ENCODE measurements at regions not wholly inside any gene's neighbourhood (a gene's known extent, or its start where the extent isn't known, plus 50 kb on each side); places are given as distances from the start of the nearest gene placed in this dataset.
"Not testable (repeated sequence)": the region's sequence is repeated elsewhere in the genome, so short reads cannot be mapped to it uniquely, and the experiment has no call there.

- intact Hi-C loops (cut with DNase I): no loop called here
Observed at GRCh38 chr9:104388071-104388470, 116.0 kb upstream of the OR13F1 start.

GRCh38 chr9:104389341-104389740, 114.7 kb upstream of the OR13F1 start:
- no peak overlapping the region for H3K4me3 ChIP-seq
- TF ChIP-seq, protein P1, sequence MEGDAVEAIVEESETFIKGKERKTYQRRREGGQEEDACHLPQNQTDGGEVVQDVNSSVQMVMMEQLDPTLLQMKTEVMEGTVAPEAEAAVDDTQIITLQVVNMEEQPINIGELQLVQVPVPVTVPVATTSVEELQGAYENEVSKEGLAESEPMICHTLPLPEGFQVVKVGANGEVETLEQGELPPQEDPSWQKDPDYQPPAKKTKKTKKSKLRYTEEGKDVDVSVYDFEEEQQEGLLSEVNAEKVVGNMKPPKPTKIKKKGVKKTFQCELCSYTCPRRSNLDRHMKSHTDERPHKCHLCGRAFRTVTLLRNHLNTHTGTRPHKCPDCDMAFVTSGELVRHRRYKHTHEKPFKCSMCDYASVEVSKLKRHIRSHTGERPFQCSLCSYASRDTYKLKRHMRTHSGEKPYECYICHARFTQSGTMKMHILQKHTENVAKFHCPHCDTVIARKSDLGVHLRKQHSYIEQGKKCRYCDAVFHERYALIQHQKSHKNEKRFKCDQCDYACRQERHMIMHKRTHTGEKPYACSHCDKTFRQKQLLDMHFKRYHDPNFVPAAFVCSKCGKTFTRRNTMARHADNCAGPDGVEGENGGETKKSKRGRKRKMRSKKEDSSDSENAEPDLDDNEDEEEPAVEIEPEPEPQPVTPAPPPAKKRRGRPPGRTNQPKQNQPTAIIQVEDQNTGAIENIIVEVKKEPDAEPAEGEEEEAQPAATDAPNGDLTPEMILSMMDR (IDR thresholded peaks at IDR 0.05): no peak
- TF ChIP-seq POLR2AphosphoS5 (IDR thresholded peaks at IDR 0.05) (no peak), EP300 (IDR thresholded peaks at IDR 0.05) (no peak), POLR2A (IDR thresholded peaks at IDR 0.05) (no peak)
- WGBS, 2 donors: 77 to 79% methylated on average over 4 of the region's 4 CpGs
- H3K27ac ChIP-seq: no peak overlapping the region
- H3K36me3 ChIP-seq: no peaks in the 10 kb centered on the region
- H3K4me1 ChIP-seq: no peaks in the 10 kb centered on the region
- no peaks in the 10 kb centered on the region for H3K9me3 ChIP-seq
- H3K27me3 ChIP-seq: no peaks in the 10 kb centered on the region
- intact Hi-C loops (cut with DNase I): no loop called here
- DNase-seq: no peak

More at GRCh38 chr9:104388071-104388470, 116.0 kb upstream of the OR13F1 start:
- Histone ChIP-seq H3K36me3 (no peaks in the 10 kb centered on the region), H3K9me3 (no peaks in the 10 kb centered on the region), H3K27me3 (no peaks in the 10 kb centered on the region), H3K4me1 (no peaks in the 10 kb centered on the region), H3K4me3 (no peak overlapping the region), H3K27ac (no peak overlapping the region)
- WGBS, 2 donors: 81 to 84% methylated on average over 3 of the region's 3 CpGs
- TF ChIP-seq POLR2A (IDR thresholded peaks at IDR 0.05) (no peak), EP300 (IDR thresholded peaks at IDR 0.05) (no peak)
- TF ChIP-seq, protein P1 (IDR thresholded peaks at IDR 0.05): no peak
- DNase-seq: no peak

DNA sequence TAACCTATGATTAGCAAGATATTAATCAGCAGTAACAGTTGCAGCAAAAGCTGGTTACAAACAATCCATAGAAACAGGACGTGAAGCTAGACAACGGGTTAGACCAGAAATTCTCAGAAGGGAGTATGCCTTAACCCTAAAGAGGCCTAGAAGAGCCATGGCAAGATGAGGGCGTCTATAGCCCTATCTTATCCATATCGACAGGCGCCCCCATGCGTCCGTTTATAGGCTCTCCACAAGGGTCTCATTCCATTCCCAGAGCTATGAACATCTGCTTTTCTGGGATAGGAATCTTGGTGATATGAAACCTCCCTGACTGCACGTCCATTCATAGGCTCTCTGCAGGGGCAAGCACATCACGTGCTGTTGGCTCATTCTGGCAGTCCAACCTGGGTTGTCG, 109.2 kb upstream of the OR13F1 start:
- not testable (repeated sequence) for H3K36me3 ChIP-seq, H3K27ac ChIP-seq
- WGBS, 2 donors: 67 to 77% methylated on average over 10 of the region's 10 CpGs

GRCh38 chr9:104412238-104412637, 91.8 kb upstream of the OR13F1 start:
- Histone ChIP-seq H3K9me3 (no peaks in the 10 kb centered on the region), H3K27ac (no peak overlapping the region), H3K36me3 (no peaks in the 10 kb centered on the region), H3K27me3 (no peaks in the 10 kb centered on the region), H3K4me3 (no peak overlapping the region), H3K4me1 (no peaks in the 10 kb centered on the region)
- TF ChIP-seq POLR2AphosphoS5 (IDR thresholded peaks at IDR 0.05) (no peak), POLR2A (IDR thresholded peaks at IDR 0.05) (no peak), EP300 (IDR thresholded peaks at IDR 0.05) (no peak)
- TF ChIP-seq, protein P1 (IDR thresholded peaks at IDR 0.05): no peak
- no peak for DNase-seq
- intact Hi-C loops (cut with DNase I): no loop called here

More for the DNA sequence above, 109.2 kb upstream of the OR13F1 start:
- H3K4me3 ChIP-seq; H3K27me3 ChIP-seq; DNase-seq; H3K4me1 ChIP-seq; intact Hi-C loops (cut with DNase I); H3K9me3 ChIP-seq: not testable (repeated sequence)

DNA sequence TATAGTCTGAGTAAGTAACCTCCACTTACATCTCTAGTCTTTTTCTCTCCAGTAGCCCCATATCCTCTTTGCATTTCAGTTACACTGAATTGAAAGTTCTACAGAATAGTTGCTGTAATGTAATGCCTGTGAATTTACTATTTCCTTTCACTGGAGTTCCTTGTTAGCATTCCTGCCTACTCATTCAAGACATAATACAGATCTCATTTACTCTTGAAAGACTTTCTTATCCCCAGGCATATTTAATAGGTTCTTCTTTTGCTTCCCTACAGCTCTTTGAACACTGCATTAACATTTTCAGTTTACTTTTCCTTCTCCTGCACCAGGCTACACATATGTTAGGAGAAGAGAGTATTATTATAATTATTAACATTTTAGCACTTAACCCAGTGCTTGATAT, 87.6 kb upstream of the OR13F1 start:
- no peaks in the 10 kb centered on the region for H3K4me1 ChIP-seq
- intact Hi-C loops (cut with DNase I): no loop called here

More for the DNA sequence above, 87.6 kb upstream of the OR13F1 start:
- no peak for DNase-seq
- TF ChIP-seq POLR2AphosphoS5 (IDR thresholded peaks at IDR 0.05) (no peak), EP300 (IDR thresholded peaks at IDR 0.05) (no peak), POLR2A (IDR thresholded peaks at IDR 0.05) (no peak)
- TF ChIP-seq, protein P1 (IDR thresholded peaks at IDR 0.05): no peak
- Histone ChIP-seq H3K27ac (no peak overlapping the region), H3K4me3 (no peak overlapping the region), H3K9me3 (no peaks in the 10 kb centered on the region), H3K36me3 (no peaks in the 10 kb centered on the region), H3K27me3 (no peaks in the 10 kb centered on the region)
